GM18870 (cell line): ENCODE measurements at regions not wholly inside any gene's neighbourhood (a gene's known extent, or its start where the extent isn't known, plus 50 kb on each side); places are given as distances from the start of the nearest gene placed in this dataset.
"Not testable (repeated sequence)": the region's sequence is repeated elsewhere in the genome, so short reads cannot be mapped to it uniquely, and the experiment has no call there.

ENCODE experiments used
- ATAC-seq: cut with Tn5 transposase; IDR thresholded peaks from one replicate; pipeline ENCODE4 v1.9.1; 2021; ENCODE audit warnings: moderate library complexity; ENCODE audit not compliant: unreplicated experiment

DNA sequence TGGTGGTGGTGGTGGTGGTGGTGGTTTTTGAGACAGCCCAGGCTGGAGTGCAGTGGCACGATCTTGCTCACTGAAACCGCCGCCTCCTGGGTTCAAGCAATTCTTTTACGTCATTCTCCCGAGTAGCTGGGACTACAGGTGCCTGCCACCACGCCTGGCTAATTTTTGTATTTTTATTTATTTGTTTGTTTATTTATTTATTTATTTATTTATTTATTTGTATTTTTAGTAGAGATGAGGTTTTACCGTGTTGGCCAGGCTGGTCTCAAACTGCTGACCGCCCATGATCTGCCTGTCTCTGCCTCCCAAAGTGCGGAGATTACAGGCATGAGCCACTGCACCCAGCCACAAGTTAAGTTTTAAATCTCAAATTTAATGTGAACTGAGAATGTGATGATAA, 126.5 kb downstream of the PCDH18 start:
- not testable (repeated sequence) for ATAC-seq

DNA sequence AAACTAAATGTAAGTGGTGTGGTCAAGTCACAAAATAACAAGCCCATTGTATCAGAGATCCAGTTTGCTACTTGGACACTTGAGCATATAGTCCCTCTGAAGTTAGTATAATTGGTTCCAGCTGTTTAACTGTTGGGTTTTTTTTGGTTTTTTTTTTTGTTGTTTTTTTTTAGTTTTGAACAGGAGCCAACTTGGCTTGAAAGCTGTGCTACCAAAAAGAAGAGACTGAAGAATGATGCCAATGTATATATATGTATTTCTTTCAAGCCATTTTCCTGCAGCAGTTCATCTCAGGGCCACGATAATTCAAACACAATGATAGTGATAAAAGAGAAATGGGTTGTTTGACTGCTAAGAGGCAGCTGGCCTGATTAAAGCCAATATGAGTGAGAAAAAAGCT, 138.3 kb downstream of the PCDH18 start:
- no peak for ATAC-seq

DNA sequence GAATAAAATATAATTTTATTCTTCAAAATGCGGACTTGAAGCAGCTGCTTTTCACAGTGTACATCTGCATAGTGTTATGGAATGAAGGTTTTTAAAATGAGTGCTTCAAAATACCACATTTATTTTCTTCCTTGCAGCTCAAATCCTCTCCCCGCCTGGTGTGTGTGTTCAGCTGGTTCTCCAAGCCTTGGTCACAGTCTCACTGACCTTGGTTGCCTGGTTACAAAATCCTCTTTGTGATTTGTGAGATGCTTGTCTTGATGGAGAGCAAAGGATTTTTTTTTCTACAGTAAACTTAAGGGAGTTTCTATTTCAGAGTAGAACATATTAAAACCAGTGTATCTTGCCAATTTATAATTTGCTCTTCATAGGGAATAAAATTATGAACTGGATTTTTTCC, 139.2 kb downstream of the PCDH18 start:
- no peak for ATAC-seq

DNA sequence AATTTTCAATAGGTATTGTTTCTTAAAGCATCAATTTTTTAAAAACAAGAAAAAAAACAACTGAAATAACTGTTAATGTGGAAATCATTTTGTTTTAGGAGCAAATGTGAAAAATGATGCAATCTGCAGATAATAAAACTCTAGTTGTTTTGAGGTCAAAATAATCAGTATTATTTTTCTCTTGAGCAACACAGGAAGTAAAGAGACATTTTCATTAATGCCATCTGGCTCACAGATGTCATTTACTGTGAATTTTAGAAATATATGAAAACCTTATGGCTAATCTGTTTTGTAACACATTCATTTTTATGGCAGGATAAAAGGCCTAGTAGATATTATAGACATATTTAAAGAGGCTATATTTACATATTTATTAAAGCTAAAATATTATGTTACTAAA, 141.6 kb downstream of the PCDH18 start:
- ATAC-seq: no peak

DNA sequence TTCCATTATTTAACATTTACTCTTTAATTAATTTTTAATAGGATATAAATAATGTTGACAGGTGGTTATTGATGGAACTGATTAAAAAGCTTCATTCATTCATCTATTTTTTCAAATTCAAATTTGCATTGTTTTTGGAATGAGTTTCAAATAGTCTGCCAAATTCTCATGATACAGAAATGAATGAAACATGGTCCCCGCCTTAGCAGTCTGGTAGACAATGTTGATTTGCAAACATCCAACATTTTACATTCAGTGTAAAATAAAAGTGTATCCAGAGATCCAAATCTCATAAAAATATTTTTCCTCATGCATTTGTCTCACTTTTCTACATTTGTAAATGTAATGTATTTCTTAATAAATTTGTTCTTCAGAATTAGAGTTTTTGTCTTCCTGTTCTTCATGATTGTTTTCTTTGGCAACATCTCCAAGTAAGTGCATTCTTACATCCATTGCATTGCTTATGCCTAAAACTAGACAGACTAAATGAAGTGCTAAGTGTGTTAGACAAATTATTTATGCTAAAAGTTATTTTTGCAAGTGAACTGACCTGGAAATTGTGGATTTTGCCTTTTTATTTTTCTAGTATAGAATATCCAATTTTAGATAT, 142.3 kb downstream of the PCDH18 start:
- no peak for ATAC-seq

DNA sequence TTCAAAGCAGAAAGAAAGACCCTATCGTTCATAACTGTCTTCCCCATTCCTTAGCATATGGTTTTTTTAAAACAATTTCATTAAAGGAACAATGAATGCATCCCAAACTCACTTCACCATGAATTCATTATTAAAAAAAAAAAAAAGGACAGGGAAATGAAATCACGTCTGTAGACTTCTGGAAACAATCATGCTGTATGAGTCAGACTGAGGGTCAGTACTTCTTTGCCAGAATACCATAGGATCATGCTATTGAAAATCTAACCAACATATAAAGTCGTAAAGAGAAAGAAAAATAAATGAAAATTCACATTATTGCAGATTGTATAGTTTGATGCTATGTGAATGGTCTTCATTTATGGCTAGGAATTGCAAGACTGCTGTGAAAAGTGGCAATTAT, 144.4 kb downstream of the PCDH18 start:
- no peak for ATAC-seq

DNA sequence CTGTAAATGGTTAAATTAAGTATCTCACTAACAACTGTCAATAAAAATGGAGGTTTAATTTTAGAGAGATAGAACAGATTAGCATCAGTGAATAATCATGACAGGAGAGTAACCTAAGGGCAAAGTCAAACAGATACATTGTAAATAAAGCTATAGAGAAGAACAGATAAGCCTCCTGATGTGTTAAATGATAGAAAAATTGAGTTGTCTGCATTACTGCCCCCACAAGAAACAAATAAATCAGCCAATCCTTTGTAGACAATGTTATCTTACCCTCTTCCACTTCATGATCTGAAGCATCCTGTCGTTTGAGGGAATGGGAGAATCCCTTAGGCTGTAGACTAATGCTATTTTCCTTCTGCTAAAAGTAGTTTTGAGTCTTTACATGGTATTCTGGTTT, 147.8 kb downstream of the PCDH18 start:
- no peak for ATAC-seq

DNA sequence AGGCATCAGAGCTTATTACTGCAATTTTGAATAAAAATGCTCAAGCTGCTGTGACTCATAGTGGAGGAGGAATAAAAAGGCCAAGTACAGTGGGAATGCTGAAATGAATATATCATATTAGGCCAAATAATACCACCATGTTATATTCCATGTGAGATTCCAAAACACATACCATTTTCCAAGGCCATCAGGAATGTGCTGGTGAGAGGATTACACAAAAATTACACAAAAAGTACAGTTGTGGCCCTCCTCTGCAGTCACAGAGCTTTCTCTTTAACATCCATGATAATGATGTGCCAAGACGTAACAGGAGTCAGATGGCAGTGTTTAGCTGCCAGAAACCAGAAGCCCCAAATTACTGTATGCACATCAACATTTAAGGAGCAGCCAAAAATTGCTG, 153.5 kb downstream of the PCDH18 start:
- ATAC-seq: no peak

DNA sequence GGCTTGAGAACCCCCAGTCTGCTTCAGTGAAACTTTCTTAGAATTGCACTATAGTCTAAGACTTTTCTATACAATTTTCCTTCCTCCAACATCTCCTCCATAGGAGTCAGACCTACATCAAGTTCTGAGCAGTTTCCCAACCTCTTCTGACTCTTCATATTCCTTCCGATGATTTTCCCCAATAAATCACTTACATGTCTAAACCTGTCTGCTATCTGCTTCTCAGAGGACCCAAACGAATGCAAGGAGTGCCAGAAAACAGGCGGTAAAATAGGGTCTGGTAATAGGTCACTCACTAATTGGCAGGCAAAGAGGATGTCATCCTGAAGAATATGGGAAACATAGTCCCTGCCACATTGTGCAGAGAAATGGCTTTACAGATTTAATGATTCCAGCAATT, 153.9 kb downstream of the PCDH18 start:
- ATAC-seq: no peak

DNA sequence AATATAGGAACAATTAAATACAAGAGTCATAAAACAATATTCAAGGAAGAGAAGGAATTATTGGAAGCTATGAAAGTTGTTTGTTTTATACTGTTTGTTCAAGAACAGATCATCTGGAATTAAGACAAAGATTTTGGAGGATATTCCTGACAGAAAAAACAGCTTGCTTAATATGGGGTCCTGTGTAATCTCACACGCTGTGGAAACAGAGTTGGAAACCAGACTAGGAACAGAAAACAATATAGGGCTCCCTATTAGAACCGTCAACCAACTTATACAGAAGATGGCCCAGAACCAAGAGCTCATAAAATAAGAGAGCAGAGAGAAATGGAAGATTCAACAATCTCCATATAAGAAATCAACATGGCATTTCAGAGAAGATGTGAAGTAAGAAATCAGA, 156.0 kb downstream of the PCDH18 start:
- ATAC-seq: no peak

DNA sequence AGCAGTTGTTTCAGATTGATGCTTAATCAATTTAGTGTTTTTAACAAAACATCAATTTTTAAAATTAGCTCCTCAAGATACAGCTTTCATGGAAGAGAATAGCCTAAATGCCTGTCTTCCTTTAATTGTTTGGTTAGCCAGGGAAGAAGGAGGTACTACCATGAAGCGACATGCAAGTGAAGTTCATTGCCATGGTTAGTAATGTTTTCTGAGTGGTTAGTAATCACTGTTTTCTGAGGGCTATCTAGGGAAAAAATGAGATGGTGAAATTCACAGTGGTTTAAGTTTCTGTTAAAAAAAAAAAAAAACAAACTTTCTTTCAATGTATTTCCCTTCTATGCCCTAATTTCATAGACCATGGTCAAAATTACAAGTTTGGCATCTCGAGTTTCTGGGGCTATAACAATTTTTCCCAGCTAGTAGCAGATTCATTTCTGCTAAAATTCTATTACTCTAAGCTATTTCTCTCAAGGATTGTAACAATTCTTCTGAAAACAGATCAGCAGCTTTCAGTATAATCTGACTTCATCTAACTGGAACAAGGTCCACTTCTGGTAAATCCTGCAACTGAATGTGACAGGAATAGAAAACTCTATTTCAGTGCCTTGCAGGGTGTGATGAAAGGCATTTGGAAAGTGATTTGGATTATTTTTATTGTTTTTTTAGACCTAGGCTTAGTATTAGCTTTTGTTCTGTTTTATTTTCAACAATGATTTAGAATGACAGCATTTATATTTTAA, 157.0 kb downstream of the PCDH18 start:
- no peak for ATAC-seq

DNA sequence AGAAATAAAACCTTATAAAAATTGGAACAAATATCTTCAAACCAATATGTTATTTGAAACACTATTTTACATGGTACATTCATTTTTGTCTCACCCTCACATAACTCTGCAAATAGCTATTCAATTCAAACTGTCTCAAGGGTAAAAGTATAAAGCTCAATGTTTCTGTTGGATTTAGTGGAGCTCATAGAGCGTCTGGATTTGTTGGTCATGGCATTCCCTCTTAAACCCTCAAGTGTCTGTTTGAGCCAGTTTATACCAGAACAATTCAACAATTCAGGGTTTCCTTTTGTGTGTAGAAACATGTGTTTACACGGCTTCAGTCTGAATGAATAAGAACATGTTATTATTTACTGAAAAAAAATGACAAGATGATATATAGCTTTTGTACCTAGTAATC, 161.6 kb downstream of the PCDH18 start:
- no peak for ATAC-seq

DNA sequence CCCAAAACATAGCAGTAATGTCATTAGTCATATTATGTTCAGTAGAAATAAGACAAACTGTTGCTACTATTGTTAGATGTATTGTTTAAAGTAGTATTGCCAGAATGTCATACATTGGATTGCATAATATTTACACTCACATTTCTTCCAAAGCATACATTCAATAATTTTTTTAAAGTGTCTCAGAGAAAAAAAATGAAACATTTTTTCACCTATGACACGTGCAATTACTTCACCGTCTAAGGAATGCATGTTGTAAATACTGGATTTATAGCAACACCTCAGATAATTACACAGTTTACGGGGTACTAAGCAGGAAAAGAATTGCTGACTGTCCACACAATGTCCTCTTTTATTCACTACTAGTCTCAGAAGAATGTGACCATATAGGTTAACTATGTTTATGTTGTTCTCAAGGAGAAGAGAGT, 162.1 kb downstream of the PCDH18 start:
- ATAC-seq: no peak

DNA sequence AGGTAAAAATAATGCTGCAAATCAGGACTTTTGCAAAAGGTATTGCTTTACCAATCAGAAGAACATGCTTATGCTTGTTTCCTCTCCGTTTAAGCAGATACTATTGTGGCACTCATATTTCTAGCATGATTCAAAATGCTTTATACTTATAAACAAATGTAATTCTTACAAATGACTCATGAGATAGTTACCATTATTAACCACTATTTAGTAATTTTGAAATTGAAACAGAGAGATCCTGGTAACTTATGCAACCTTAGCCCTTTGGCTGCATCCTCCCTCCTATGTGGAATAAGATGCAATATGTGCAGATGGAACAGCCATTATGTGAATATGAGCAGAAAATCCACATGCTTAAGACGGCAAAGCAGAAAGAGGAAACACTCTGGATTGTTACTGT, 164.7 kb downstream of the PCDH18 start:
- ATAC-seq: no peak

DNA sequence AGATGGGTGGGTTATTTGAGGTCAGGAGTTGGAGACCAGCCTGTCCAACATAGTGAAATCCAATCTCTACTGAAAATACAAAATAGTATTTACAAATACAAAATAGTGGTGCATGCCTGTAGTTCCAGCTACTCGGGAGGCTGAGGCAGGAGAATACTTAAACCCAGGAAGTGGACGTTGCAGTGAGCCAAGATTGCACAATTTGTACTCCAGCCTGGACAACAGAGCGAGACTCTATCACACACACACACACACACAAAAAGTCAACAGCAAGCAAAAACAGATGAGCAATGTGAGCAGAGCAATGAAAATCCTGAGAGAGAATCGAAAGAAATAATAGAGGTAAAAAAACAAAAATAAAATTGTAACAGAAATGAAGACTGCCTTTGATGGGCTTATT, 168.8 kb downstream of the PCDH18 start:
- ATAC-seq: no peak

DNA sequence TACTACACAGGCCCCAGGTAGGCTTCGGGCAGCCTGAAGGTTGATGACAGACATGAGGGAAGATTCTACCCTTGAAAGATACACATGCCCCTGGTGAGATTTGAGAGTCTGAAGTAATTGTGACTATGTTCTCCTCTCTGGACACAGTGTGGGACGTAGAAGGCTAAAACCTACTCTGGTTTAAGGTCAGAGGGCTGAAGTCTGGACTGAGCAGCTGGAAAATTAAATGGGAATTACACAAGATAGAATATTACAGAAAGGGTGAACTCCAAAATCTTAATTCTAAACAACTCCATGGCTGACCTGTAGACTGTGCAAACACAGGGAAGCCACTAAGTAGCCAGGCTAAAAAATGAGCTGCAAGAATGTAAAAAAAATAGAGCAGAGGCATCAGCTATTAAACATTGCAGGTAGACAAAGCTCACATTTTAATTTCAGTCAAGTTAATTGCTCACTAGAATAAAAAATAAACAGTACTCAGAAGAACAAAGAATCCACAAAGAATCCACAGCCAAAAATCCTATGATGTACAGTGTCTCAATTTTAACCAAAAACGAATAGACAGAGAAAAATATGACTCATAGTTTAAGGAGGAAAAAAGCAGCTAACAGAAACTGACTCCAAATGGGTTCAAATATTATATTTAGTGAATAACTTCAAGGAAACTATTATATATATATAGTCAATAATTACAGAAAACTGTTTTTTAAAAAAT, 170.4 kb downstream of the PCDH18 start:
- ATAC-seq: no peak

DNA sequence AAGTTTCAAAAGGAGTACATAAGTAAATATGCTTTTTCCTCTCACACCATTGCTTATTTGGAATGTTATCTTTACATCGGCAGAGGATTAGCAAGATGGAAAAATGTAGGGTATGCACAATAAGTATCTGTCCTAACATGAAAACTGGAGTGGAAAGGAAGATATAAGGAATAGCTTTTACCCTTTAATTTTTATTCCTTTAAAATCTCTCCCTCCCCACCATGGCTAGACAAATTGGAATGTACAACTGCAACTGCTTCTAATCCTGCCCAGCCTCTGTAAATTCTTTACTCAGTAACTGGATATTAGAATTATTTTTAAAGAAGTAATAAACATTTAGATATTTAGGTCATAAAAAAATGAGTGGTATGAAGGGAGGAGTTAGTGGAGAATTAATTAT, 171.5 kb downstream of the PCDH18 start:
- ATAC-seq: no peak

DNA sequence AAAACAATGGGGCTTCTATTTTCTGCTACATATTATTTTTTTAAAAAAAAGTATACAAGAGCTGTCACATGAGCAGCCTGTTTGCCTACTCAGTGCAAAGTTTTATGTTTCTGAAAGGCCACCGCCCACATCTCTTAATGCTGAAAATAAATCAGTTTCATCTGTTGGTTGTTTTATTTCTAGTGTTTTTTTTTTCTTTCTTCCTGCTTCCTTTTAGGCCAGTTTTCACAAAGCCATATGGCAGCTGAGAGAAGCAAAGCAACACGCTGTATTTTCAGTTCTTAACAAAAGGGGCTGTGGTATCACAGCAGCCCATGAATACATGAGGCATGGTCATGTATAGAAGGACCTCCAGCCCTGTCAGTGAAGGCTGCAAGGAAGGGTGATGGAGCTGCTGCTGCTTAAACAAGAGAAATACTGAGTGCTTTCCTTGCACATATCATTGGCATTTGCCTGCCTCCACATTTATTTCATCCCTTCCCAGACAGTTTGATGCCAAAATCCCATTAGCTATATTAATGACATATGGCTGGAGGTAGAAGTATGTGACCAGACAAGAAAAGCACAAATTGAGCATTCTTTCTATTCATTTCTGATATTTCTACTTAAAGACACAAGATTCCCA, 172.5 kb downstream of the PCDH18 start:
- ATAC-seq: no peak

DNA sequence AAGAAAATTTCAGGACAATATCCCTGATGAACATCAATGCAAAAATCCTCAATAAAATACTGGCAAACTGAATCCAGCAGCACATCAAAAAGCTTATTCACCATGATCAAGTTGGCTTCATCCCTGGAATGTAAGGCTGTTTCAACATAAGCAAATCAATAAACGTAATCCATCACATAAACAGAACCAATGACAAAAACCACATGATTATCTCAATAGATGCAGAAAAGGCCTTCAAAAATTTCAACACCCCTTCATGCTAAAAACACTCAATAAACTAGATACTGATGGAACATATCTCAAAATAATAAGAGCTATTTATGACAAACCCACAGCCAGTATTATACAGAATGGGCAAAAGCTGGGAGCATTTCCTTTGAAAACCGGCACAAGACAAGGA, 177.7 kb downstream of the PCDH18 start:
- ATAC-seq: not testable (repeated sequence)

DNA sequence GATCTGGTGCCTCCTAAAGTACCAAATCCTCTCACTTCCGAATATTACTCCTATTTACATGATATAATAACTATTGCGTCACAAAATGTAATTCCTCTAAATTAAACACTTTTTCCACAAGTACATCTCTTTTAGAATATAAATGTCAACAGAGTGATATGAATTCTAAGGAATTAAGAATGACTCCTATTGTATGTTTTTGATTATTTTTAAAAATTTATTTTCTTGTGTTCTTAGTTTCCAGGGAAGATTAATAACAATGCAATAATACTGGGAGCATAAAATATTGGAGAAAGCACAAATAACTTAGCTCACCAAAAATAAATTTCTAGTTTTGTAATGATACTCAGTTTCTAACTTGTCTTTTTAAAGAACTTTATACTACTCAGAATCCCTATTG, 184.9 kb downstream of the PCDH18 start:
- no peak for ATAC-seq

DNA sequence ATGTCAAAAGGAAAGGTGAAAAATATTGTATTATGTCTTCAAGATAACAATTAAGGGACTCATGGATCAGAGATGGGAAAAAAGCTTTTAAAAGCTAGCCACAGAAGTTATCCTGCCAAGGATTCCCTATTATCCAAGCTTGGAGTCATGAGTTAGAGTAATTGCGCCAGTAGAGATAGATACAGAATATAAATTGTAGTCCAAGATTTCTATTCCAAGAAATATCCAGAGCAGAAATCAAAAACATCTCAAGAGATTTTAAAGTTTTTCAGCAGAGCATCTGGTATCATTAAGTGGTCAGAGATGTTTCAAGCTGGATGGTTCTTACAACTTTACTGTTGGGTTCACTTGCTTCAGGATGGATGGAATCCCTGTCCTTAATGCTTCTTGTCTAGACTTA, 186.7 kb downstream of the PCDH18 start:
- ATAC-seq: no peak

DNA sequence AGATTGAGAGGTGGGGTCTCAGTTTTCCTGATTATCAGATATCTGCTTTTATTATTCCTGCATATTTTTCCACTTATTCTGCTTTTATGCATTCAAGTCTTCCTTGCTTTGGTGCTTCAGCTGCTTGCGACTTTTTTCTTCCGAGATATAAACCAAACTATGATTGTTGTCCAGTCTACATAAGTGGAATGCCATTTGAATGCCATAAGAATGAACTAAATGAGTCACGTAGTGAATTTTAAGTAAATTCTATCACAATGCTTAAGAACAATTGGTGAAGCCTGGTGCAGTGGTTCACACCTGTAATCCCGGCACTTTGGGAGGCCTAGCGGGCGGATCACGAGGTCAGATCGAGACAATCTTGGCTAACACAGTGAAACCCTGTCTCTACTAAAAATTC, 189.1 kb downstream of the PCDH18 start:
- no peak for ATAC-seq
